Superior temporal gyrus (tissue), 1 donor: ENCODE measurements at regions not wholly inside any gene's neighbourhood (a gene's known extent, or its start where the extent isn't known, plus 50 kb on each side); places are given as distances from the start of the nearest gene placed in this dataset.
"Not testable (repeated sequence)": the region's sequence is repeated elsewhere in the genome, so short reads cannot be mapped to it uniquely, and the experiment has no call there.

Experiments used
- DNase-seq: peaks from one replicate; pipeline ENCODE4 v3.0.0-alpha.2; 2016; ENCODE audit errors: extremely low spot score

- no peak for DNase-seq
These were observed 286.0 kb downstream of the ADGRL2 start for GRCh38 chr1:82086739-82087138.

GRCh38 chr1:82079607-82080006 is 278.9 kb downstream of the ADGRL2 start:
- no peak for DNase-seq

GRCh38 chr1:82073659-82074058 is 272.9 kb downstream of the ADGRL2 start:
- no peak for DNase-seq

GRCh38 chr1:82073071-82073470 is 272.3 kb downstream of the ADGRL2 start:
- no peak for DNase-seq

- DNase-seq: no peak
These were observed 265.2 kb downstream of the ADGRL2 start for GRCh38 chr1:82065916-82066315.

- no peak for DNase-seq
These were observed 264.0 kb downstream of the ADGRL2 start for GRCh38 chr1:82064691-82065090.

GRCh38 chr1:82062206-82062605 is 261.5 kb downstream of the ADGRL2 start:
- no peak for DNase-seq

- no peak for DNase-seq
These were observed 259.2 kb downstream of the ADGRL2 start for GRCh38 chr1:82059959-82060358.

GRCh38 chr1:82057011-82057410 is 256.3 kb downstream of the ADGRL2 start:
- no peak for DNase-seq

- not testable (repeated sequence) for DNase-seq
These were observed 254.6 kb downstream of the ADGRL2 start for GRCh38 chr1:82055375-82055774.

GRCh38 chr1:82052563-82052962 is 251.8 kb downstream of the ADGRL2 start:
- no peak for DNase-seq

GRCh38 chr1:82048596-82048995 is 247.9 kb downstream of the ADGRL2 start:
- no peak for DNase-seq

- no peak for DNase-seq
These were observed 244.5 kb downstream of the ADGRL2 start for GRCh38 chr1:82045221-82045620.

- no peak for DNase-seq
These were observed 243.8 kb downstream of the ADGRL2 start for GRCh38 chr1:82044536-82044935.

GRCh38 chr1:82044111-82044510 is 243.4 kb downstream of the ADGRL2 start:
- DNase-seq: no peak

- no peak for DNase-seq
These were observed 241.7 kb downstream of the ADGRL2 start for GRCh38 chr1:82042306-82043060.
